ENCODE measurements at regions not wholly inside any gene's neighbourhood (a gene's known extent, or its start where the extent isn't known, plus 50 kb on each side); places are given as distances from the start of the nearest gene placed in this dataset.

GRCh38 chr7:16978358-16979244 lies 96.8 kb upstream of the AGR3 start:
- peaks cover 2% of the 10 kb centered on the region; the same call in 1 of the 2 replicates for H3K4me1 ChIP-seq (ENCODE audit: control insufficient read depth, insufficient read depth, low read length)
- no peak for DNase-seq (ENCODE audit: low read depth, low spot score)
- H3K36me3 ChIP-seq (ENCODE audit: control insufficient read depth, insufficient read depth, low read length), result no peaks in the 10 kb centered on the region
- no peaks in the 10 kb centered on the region for H3K27me3 ChIP-seq (ENCODE audit: control insufficient read depth, insufficient read depth, low read length)
- no peaks in the 10 kb centered on the region for H3K9me3 ChIP-seq (ENCODE audit: control insufficient read depth, insufficient read depth, low read length)
- no peak overlapping the region for H3K4me3 ChIP-seq (ENCODE audit: low read length)
- no CpG with 5 or more reads among the region's 1 CpG for WGBS (ENCODE audit: insufficient coverage, insufficient read length)
- H3K27ac ChIP-seq (ENCODE audit: low read length), result no peak overlapping the region

GRCh38 chr7:16980539-16980938 lies 98.8 kb upstream of the AGR3 start:
- peaks cover 2% of the 10 kb centered on the region; the same call in 1 of the 2 replicates for H3K4me1 ChIP-seq (ENCODE audit: control insufficient read depth, insufficient read depth, low read length)
- H3K9me3 ChIP-seq (ENCODE audit: control insufficient read depth, insufficient read depth, low read length), result no peaks in the 10 kb centered on the region
- no peaks in the 10 kb centered on the region for H3K27me3 ChIP-seq (ENCODE audit: control insufficient read depth, insufficient read depth, low read length)
- no CpG with 5 or more reads among the region's 4 CpGs for WGBS (ENCODE audit: insufficient coverage, insufficient read length)
- no peaks in the 10 kb centered on the region for H3K36me3 ChIP-seq (ENCODE audit: control insufficient read depth, insufficient read depth, low read length)
- H3K27ac ChIP-seq (ENCODE audit: low read length), result no peak overlapping the region
- no peak overlapping the region for H3K4me3 ChIP-seq (ENCODE audit: low read length)
- DNase-seq (ENCODE audit: low read depth, low spot score), result no peak

- no CpG with 5 or more reads among the region's 3 CpGs for WGBS (ENCODE audit: insufficient coverage, insufficient read length)
- H3K27me3 ChIP-seq (ENCODE audit: control insufficient read depth, insufficient read depth, low read length), result no peaks in the 10 kb centered on the region
- H3K4me1 ChIP-seq (ENCODE audit: control insufficient read depth, insufficient read depth, low read length), result no peaks in the 10 kb centered on the region; the same call in 1 of the 2 replicates
- H3K27ac ChIP-seq (ENCODE audit: low read length), result no peak overlapping the region
- no peaks in the 10 kb centered on the region for H3K36me3 ChIP-seq (ENCODE audit: control insufficient read depth, insufficient read depth, low read length)
- no peak for DNase-seq (ENCODE audit: low read depth, low spot score)
- no peak overlapping the region for H3K4me3 ChIP-seq (ENCODE audit: low read length)
- H3K9me3 ChIP-seq (ENCODE audit: control insufficient read depth, insufficient read depth, low read length), result no peaks in the 10 kb centered on the region
These were observed 101.0 kb upstream of the AGR3 start for GRCh38 chr7:16982640-16983350.

- WGBS (ENCODE audit: insufficient coverage, insufficient read length), result no CpG with 5 or more reads among the region's 2 CpGs
- Histone ChIP-seq H3K4me1 (ENCODE audit: control insufficient read depth, insufficient read depth, low read length) (no peaks in the 10 kb centered on the region), H3K4me3 (ENCODE audit: low read length) (no peak overlapping the region), H3K27ac (ENCODE audit: low read length) (no peak overlapping the region), H3K36me3 (ENCODE audit: control insufficient read depth, insufficient read depth, low read length) (no peaks in the 10 kb centered on the region), H3K27me3 (ENCODE audit: control insufficient read depth, insufficient read depth, low read length) (no peaks in the 10 kb centered on the region), H3K9me3 (ENCODE audit: control insufficient read depth, insufficient read depth, low read length) (no peaks in the 10 kb centered on the region)
- DNase-seq (ENCODE audit: low read depth, low spot score), result no peak
These were observed 102.6 kb upstream of the AGR3 start for GRCh38 chr7:16984375-16984774.

GRCh38 chr7:16985621-16986020 lies 103.8 kb upstream of the AGR3 start:
- WGBS (ENCODE audit: insufficient coverage, insufficient read length), result no CpG with 5 or more reads among the region's 1 CpG
- H3K27ac ChIP-seq (ENCODE audit: low read length), result no peak overlapping the region
- no peaks in the 10 kb centered on the region for H3K27me3 ChIP-seq (ENCODE audit: control insufficient read depth, insufficient read depth, low read length)
- DNase-seq (ENCODE audit: low read depth, low spot score), result no peak
- no peaks in the 10 kb centered on the region for H3K36me3 ChIP-seq (ENCODE audit: control insufficient read depth, insufficient read depth, low read length)
- H3K9me3 ChIP-seq (ENCODE audit: control insufficient read depth, insufficient read depth, low read length), result no peaks in the 10 kb centered on the region
- H3K4me1 ChIP-seq (ENCODE audit: control insufficient read depth, insufficient read depth, low read length), result no peaks in the 10 kb centered on the region
- H3K4me3 ChIP-seq (ENCODE audit: low read length), result no peak overlapping the region

- DNase-seq (ENCODE audit: low read depth, low spot score), result no peak
- Histone ChIP-seq H3K4me3 (ENCODE audit: low read length) (no peak overlapping the region), H3K36me3 (ENCODE audit: control insufficient read depth, insufficient read depth, low read length) (no peaks in the 10 kb centered on the region), H3K27me3 (ENCODE audit: control insufficient read depth, insufficient read depth, low read length) (no peaks in the 10 kb centered on the region), H3K9me3 (ENCODE audit: control insufficient read depth, insufficient read depth, low read length) (no peaks in the 10 kb centered on the region), H3K27ac (ENCODE audit: low read length) (no peak overlapping the region), H3K4me1 (ENCODE audit: control insufficient read depth, insufficient read depth, low read length) (no peaks in the 10 kb centered on the region)
- no CpG with 5 or more reads among the region's 1 CpG for WGBS (ENCODE audit: insufficient coverage, insufficient read length)
These were observed 105.0 kb upstream of the AGR3 start for GRCh38 chr7:16986755-16987154.

GRCh38 chr7:16989811-16990413 lies 108.1 kb upstream of the AGR3 start:
- Histone ChIP-seq H3K36me3 (ENCODE audit: control insufficient read depth, insufficient read depth, low read length) (no peaks in the 10 kb centered on the region), H3K9me3 (ENCODE audit: control insufficient read depth, insufficient read depth, low read length) (no peaks in the 10 kb centered on the region), H3K27me3 (ENCODE audit: control insufficient read depth, insufficient read depth, low read length) (no peaks in the 10 kb centered on the region), H3K4me1 (ENCODE audit: control insufficient read depth, insufficient read depth, low read length) (no peaks in the 10 kb centered on the region), H3K4me3 (ENCODE audit: low read length) (no peak overlapping the region), H3K27ac (ENCODE audit: low read length) (no peak overlapping the region)
- DNase-seq (ENCODE audit: low read depth, low spot score), result no peak
- WGBS (ENCODE audit: insufficient coverage, insufficient read length), result no CpG with 5 or more reads among the region's 7 CpGs

- Histone ChIP-seq H3K4me1 (ENCODE audit: control insufficient read depth, insufficient read depth, low read length) (no peaks in the 10 kb centered on the region), H3K27ac (ENCODE audit: low read length) (no peak overlapping the region), H3K36me3 (ENCODE audit: control insufficient read depth, insufficient read depth, low read length) (no peaks in the 10 kb centered on the region), H3K27me3 (ENCODE audit: control insufficient read depth, insufficient read depth, low read length) (no peaks in the 10 kb centered on the region), H3K9me3 (ENCODE audit: control insufficient read depth, insufficient read depth, low read length) (no peaks in the 10 kb centered on the region), H3K4me3 (ENCODE audit: low read length) (no peak overlapping the region)
- DNase-seq (ENCODE audit: low read depth, low spot score), result no peak
- WGBS (ENCODE audit: insufficient coverage, insufficient read length), result no CpG with 5 or more reads among the region's 5 CpGs
These were observed 109.8 kb upstream of the AGR3 start for GRCh38 chr7:16991551-16991950.

GRCh38 chr7:16993543-16993942 lies 111.8 kb upstream of the AGR3 start:
- H3K9me3 ChIP-seq (ENCODE audit: control insufficient read depth, insufficient read depth, low read length), result no peaks in the 10 kb centered on the region
- no CpG with 5 or more reads among the region's 4 CpGs for WGBS (ENCODE audit: insufficient coverage, insufficient read length)
- no peak overlapping the region for H3K4me3 ChIP-seq (ENCODE audit: low read length)
- no peak for DNase-seq (ENCODE audit: low read depth, low spot score)
- no peaks in the 10 kb centered on the region for H3K27me3 ChIP-seq (ENCODE audit: control insufficient read depth, insufficient read depth, low read length)
- H3K27ac ChIP-seq (ENCODE audit: low read length), result no peak overlapping the region
- no peaks in the 10 kb centered on the region for H3K4me1 ChIP-seq (ENCODE audit: control insufficient read depth, insufficient read depth, low read length)
- H3K36me3 ChIP-seq (ENCODE audit: control insufficient read depth, insufficient read depth, low read length), result no peaks in the 10 kb centered on the region

GRCh38 chr7:16998481-16999051 lies 116.8 kb upstream of the AGR3 start:
- WGBS (ENCODE audit: insufficient coverage, insufficient read length), result no CpG with 5 or more reads among the region's 1 CpG
- Histone ChIP-seq H3K4me1 (ENCODE audit: control insufficient read depth, insufficient read depth, low read length) (no peaks in the 10 kb centered on the region), H3K27me3 (ENCODE audit: control insufficient read depth, insufficient read depth, low read length) (no peaks in the 10 kb centered on the region)

More at GRCh38 chr7:16998481-16999051, 116.8 kb upstream of the AGR3 start:
- H3K4me3 ChIP-seq (ENCODE audit: low read length), result no peak overlapping the region
- DNase-seq (ENCODE audit: low read depth, low spot score), result no peak
- no peaks in the 10 kb centered on the region for H3K9me3 ChIP-seq (ENCODE audit: control insufficient read depth, insufficient read depth, low read length)
- no peak overlapping the region for H3K27ac ChIP-seq (ENCODE audit: low read length)
- no peaks in the 10 kb centered on the region for H3K36me3 ChIP-seq (ENCODE audit: control insufficient read depth, insufficient read depth, low read length)
